AG04450 (cell line): ENCODE measurements at regions not wholly inside any gene's neighbourhood (a gene's known extent, or its start where the extent isn't known, plus 50 kb on each side); places are given as distances from the start of the nearest gene placed in this dataset.

Experiments used
- CTCF ChIA-PET: fragments of 300-600, 350-600 bp; formaldehyde crosslinking; extraction: SDS; loops from one replicate; lab custom pipeline; 2022; ENCODE audit warnings: antibody characterized with exemption, inconsistent platforms; lab: Charles Lee
- POLR2A ChIA-PET: fragments of 350-600 bp; formaldehyde crosslinking; extraction: SDS; loops from one replicate; lab custom pipeline; 2021; ENCODE audit warnings: antibody characterized with exemption, inconsistent platforms; lab: Yijun Ruan, JAX
- DNase-seq: peaks from one replicate; pipeline ENCODE4 v3.0.0-alpha.2; 2011; ENCODE audit warnings: low read depth, low spot score
- H3K27ac ChIP-seq: one replicate; pipeline ENCODE4 v1.5.1; 2012; ENCODE audit warnings: low read depth, low read length, control low read depth
- H3K27me3 ChIP-seq: one replicate; pipeline ENCODE4 v1.6.0; 2012; ENCODE audit warnings: low read length; ENCODE audit not compliant: control insufficient read depth, insufficient read depth
- H3K4me3 ChIP-seq: 2 replicates; pipeline ENCODE4 v1.5.1; 2011; ENCODE audit warnings: mild to moderate bottlenecking, low read depth, low read length, control low read depth
- H3K9me3 ChIP-seq: 2 replicates; pipeline ENCODE4 v1.5.1; 2012; ENCODE audit warnings: low read length; ENCODE audit not compliant: control insufficient read depth, insufficient read depth
- TF ChIP-seq, protein P1 (sequence below): IDR thresholded peaks from 2 replicates; pipeline ENCODE4 v1.5.1; 2011; ENCODE audit warnings: low read depth, low read length, control low read depth, inconsistent platforms

DNA sequence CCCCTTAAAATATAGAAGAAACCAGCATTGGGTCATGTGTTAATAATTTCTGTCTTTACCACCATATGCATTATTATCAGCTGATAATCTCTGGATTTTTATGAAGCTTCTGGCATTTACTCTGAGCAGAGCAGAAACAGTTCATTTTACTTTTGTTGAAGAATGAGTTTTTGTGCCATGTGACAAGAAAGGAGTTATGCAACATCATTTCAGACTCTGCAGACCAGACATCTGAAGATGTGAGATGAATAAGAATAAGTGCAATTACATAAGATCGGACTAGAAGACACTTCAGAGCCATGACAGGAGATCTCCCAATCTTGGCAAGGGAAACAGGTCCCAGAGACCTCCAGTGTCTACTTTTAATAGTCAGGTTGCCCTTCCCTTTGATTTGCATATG is 869.4 kb upstream of the VRK2 start:
- Histone ChIP-seq H3K27me3 (no peaks in the 10 kb centered on the region), H3K9me3 (no peaks in the 10 kb centered on the region), H3K4me3 (no peak overlapping the region), H3K27ac (no peak overlapping the region)
- CTCF ChIA-PET, result no interaction called here
- no peak for DNase-seq
- TF ChIP-seq, protein P1, sequence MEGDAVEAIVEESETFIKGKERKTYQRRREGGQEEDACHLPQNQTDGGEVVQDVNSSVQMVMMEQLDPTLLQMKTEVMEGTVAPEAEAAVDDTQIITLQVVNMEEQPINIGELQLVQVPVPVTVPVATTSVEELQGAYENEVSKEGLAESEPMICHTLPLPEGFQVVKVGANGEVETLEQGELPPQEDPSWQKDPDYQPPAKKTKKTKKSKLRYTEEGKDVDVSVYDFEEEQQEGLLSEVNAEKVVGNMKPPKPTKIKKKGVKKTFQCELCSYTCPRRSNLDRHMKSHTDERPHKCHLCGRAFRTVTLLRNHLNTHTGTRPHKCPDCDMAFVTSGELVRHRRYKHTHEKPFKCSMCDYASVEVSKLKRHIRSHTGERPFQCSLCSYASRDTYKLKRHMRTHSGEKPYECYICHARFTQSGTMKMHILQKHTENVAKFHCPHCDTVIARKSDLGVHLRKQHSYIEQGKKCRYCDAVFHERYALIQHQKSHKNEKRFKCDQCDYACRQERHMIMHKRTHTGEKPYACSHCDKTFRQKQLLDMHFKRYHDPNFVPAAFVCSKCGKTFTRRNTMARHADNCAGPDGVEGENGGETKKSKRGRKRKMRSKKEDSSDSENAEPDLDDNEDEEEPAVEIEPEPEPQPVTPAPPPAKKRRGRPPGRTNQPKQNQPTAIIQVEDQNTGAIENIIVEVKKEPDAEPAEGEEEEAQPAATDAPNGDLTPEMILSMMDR, result no peak
- POLR2A ChIA-PET, result no interaction called here

DNA sequence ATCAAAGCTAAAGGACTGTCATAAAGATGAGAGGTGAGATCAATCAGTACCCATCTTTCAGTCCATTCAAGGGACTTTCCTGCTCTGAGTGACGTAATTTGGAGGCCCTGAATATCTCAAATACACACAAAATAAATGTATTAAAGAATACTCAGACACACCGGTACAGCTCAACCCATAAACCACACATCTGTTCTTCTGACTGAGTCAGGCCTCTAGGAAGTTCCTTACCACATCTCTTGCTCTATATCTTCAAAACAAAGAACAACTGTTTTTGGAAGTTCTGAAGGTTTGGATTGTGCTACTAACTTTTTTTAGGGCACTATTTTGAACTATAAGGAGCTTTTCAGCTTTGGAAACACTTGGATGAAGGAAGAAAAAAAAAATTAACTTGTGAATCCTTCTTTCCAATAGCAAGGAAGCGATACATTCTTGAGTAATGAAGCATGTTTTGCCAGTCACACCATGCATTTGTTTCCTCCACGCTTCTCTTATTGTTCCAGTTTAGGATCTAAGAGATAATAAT is 866.5 kb upstream of the VRK2 start:
- H3K27me3 ChIP-seq, result no peaks in the 10 kb centered on the region
- DNase-seq, result no peak
- TF ChIP-seq, protein P1, result no peak
- ChIA-PET CTCF (no interaction called here), POLR2A (no interaction called here)
- no peak overlapping the region for H3K27ac ChIP-seq
- H3K9me3 ChIP-seq, result no peaks in the 10 kb centered on the region
- no peak overlapping the region for H3K4me3 ChIP-seq

DNA sequence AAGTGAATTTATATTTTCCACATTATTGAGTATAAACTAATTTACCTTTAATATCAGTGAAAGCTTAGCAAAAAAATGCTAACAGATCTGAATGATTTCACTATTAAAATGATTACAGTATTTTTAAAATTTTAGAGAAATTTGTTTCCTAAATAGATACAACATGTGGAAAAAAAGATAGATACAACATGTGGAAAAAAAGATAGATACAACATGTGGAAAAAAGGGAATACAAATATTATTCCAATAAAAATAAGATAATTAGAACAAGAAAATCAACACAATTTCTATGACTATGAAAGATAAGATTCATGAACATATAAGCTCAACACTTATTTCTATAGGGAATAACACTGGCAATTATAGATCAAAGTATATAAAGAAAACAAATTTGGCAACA is 865.9 kb upstream of the VRK2 start:
- no peak overlapping the region for H3K4me3 ChIP-seq
- POLR2A ChIA-PET, result no interaction called here
- no peaks in the 10 kb centered on the region for H3K9me3 ChIP-seq
- no peak for DNase-seq
- no peak overlapping the region for H3K27ac ChIP-seq
- no peaks in the 10 kb centered on the region for H3K27me3 ChIP-seq
- CTCF ChIA-PET, result no interaction called here
- TF ChIP-seq, protein P1, result no peak

DNA sequence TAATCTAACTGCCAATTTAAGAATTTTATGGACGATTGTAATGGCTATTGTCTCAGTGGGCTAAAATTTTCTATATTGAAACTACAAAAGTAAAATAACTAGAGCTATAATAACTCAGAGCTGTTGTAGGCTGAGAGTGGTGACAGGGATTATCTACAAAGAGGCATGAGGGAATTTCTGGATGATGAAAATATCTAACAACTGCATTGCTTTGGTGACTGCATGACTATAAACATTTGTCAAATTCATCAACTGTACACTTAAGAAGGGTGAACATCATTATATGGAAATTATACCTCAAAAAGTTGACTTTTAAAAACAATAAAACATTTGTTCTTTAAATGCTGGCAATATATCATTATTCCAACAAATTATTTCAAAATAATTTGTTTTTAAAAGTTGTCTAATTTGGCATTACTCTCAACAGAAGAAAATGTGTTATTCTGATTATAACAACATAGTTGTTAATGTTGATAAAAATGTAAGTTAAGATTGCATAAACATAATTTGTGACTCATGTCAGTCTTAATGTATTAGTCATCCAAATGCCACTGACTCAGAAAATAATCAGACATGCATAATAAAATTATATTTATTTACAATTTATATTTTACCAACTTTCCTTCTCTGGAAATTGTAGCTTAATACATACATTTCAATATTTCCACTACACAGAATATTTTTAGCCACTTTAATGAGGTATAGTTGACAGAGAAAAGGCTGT is 865.1 kb upstream of the VRK2 start:
- no peak overlapping the region for H3K27ac ChIP-seq
- no peak for DNase-seq
- H3K27me3 ChIP-seq, result no peaks in the 10 kb centered on the region
- ChIA-PET CTCF (no interaction called here), POLR2A (no interaction called here)
- H3K9me3 ChIP-seq, result no peaks in the 10 kb centered on the region
- H3K4me3 ChIP-seq, result no peak overlapping the region
- TF ChIP-seq, protein P1, result no peak

DNA sequence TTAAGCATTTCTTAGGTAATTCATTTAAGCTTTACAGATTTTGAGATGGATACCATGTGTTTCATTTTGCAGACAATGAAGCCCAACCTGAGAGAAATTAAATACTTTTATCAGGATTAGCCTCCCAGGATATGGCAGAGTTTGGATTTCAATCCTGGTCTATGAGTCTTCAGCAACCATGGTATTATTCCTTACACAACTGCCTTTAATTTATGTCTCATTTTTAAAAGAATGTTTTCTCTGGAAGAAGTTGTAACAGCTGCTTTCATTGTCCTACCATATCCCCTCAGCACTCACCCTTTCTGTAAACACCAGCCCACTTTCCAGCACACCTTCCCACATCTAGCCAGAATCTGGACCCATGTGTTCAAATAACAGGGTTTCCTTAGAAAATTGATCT is 863.7 kb upstream of the VRK2 start:
- TF ChIP-seq, protein P1, result no peak
- Histone ChIP-seq H3K9me3 (no peaks in the 10 kb centered on the region), H3K27ac (no peak overlapping the region), H3K27me3 (no peaks in the 10 kb centered on the region), H3K4me3 (no peak overlapping the region)
- no peak for DNase-seq
- CTCF ChIA-PET, result no interaction called here
- POLR2A ChIA-PET, result no interaction called here
